ENCODE measurements at regions not wholly inside any gene's neighbourhood (a gene's known extent, or its start where the extent isn't known, plus 50 kb on each side); places are given as distances from the start of the nearest gene placed in this dataset.

DNA sequence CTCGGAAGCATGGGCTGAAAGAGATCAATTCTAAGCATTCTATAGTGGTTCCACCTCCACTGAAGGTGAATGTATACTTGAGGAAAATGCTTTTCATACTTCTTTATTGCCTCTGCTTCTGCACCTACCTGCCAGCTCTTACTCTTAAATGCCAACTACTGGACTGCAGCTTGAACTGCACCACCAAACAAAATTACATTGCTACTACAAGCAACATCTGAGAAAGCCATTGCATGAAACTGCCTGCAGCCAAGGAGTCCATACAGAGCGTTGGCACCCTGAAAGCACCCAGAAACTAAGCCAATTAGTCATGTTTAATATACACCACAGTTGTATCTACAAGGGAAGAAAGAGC is 440.9 kb downstream of the BTBD3 start:
- TF ChIP-seq, protein P1, sequence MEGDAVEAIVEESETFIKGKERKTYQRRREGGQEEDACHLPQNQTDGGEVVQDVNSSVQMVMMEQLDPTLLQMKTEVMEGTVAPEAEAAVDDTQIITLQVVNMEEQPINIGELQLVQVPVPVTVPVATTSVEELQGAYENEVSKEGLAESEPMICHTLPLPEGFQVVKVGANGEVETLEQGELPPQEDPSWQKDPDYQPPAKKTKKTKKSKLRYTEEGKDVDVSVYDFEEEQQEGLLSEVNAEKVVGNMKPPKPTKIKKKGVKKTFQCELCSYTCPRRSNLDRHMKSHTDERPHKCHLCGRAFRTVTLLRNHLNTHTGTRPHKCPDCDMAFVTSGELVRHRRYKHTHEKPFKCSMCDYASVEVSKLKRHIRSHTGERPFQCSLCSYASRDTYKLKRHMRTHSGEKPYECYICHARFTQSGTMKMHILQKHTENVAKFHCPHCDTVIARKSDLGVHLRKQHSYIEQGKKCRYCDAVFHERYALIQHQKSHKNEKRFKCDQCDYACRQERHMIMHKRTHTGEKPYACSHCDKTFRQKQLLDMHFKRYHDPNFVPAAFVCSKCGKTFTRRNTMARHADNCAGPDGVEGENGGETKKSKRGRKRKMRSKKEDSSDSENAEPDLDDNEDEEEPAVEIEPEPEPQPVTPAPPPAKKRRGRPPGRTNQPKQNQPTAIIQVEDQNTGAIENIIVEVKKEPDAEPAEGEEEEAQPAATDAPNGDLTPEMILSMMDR (IDR thresholded peaks at IDR 0.05): no peak
- TF ChIP-seq POLR2A (IDR thresholded peaks at IDR 0.05): no peak
